OCI-LY7 (cell line): ENCODE measurements at regions not wholly inside any gene's neighbourhood (a gene's known extent, or its start where the extent isn't known, plus 50 kb on each side); places are given as distances from the start of the nearest gene placed in this dataset.

Experiments used
- BruUV-seq: library from RNA; stranded (reverse); fragments of 400-500 nt; replicated peaks from 2 replicates; lab custom pipeline; 2021; lab: Mats Ljungman, UMichigan
- CTCF ChIA-PET: fragments of 300-600 bp; sonication (Branson Sonifier 250); formaldehyde crosslinking; loops from one replicate; lab custom pipeline; 2022; ENCODE audit warnings: antibody characterized with exemption; ENCODE audit not compliant: unreplicated experiment; lab: Charles Lee
- POLR2A ChIA-PET: fragments of 300-600 bp; sonication (Branson Sonifier 250); formaldehyde crosslinking; loops from one replicate; lab custom pipeline; 2022; ENCODE audit warnings: antibody characterized with exemption; lab: Charles Lee
- DNase-seq: peaks from one replicate; pipeline ENCODE4 v3.0.0-alpha.2; 2015; ENCODE audit warnings: low spot score
- H2AFZ ChIP-seq: fragments of 200-600 bp; sonication (generic), shearing (Covaris generic); 2 replicates; pipeline ENCODE4 v1.6.1; 2014; ENCODE audit warnings: mild to moderate bottlenecking, antibody characterized with exemption, low read length, moderate library complexity
- H3K27ac ChIP-seq: fragments of 200-600 bp; sonication (generic); 2 replicates; pipeline ENCODE4 v1.5.1; 2014; ENCODE audit warnings: mixed run types, low read depth, mild to moderate bottlenecking, moderate library complexity, low read length, inconsistent platforms; ENCODE audit not compliant: poor library complexity, severe bottlenecking
- H3K36me3 ChIP-seq: fragments of 200-600 bp; sonication (generic); 2 replicates; pipeline ENCODE4 v1.6.1; 2014; ENCODE audit warnings: mild to moderate bottlenecking, antibody characterized with exemption, low read length, moderate library complexity, mixed read lengths; ENCODE audit not compliant: insufficient read depth
- H3K4me1 ChIP-seq: fragments of 200-600 bp; sonication (generic); 2 replicates; pipeline ENCODE4 v1.5.1; 2014; ENCODE audit warnings: mild to moderate bottlenecking, low read length; ENCODE audit not compliant: insufficient read depth, poor library complexity, severe bottlenecking
- H3K4me2 ChIP-seq: fragments of 200-600 bp; sonication (generic); 2 replicates; pipeline ENCODE4 v1.6.1; 2014; ENCODE audit warnings: mild to moderate bottlenecking, low read length
- H3K4me3 ChIP-seq: fragments of 200-600 bp; sonication (generic); 2 replicates; pipeline ENCODE4 v1.5.1; 2014; ENCODE audit warnings: mild to moderate bottlenecking, low read depth, low read length; ENCODE audit not compliant: poor library complexity, severe bottlenecking
- H3K79me2 ChIP-seq: fragments of 200-600 bp; sonication (generic); 2 replicates; pipeline ENCODE4 v1.6.1; 2016; ENCODE audit warnings: low read depth, mild to moderate bottlenecking, low read length, moderate library complexity, mixed read lengths; ENCODE audit not compliant: insufficient read depth
- H3K9me2 ChIP-seq: fragments of 200-600 bp; sonication (generic); 2 replicates; pipeline ENCODE4 v1.6.1; 2016; ENCODE audit warnings: mild to moderate bottlenecking, low read length, mixed read lengths; ENCODE audit not compliant: insufficient read depth
- H3K9me3 ChIP-seq: fragments of 200-600 bp; sonication (generic); 2 replicates; pipeline ENCODE4 v1.6.1; 2014; ENCODE audit warnings: mild to moderate bottlenecking, mixed run types, low read length, mixed read lengths
- H4K20me1 ChIP-seq: fragments of 200-600 bp; sonication (generic); 2 replicates; pipeline ENCODE4 v1.6.1; 2014; ENCODE audit warnings: mild to moderate bottlenecking, antibody characterized with exemption, low read length, moderate library complexity, mixed read lengths; ENCODE audit not compliant: insufficient read depth
- EZH2phosphoT487 ChIP-seq: fragments of 200-600 bp; sonication (generic); IDR thresholded peaks from 2 replicates; pipeline ENCODE4 v1.6.1; 2018; ENCODE audit warnings: low read depth, borderline replicate concordance, mild to moderate bottlenecking, mixed run types, antibody characterized with exemption, low read length, moderate library complexity, mixed read lengths
- intact Hi-C: fragments of 100-400 bp; cut with micrococcal nuclease; formaldehyde crosslinking; loops from one replicate; pipeline ENCODE4 v1.10.0; 2022; ENCODE audit not compliant: unreplicated experiment
- TF ChIP-seq, protein P1 (sequence below): fragments of 200-600 bp; sonication (generic); conservative IDR thresholded peaks from 2 replicates; pipeline ENCODE4 v1.5.1; 2014; ENCODE audit warnings: mild to moderate bottlenecking, antibody characterized with exemption, low read length, moderate library complexity, mixed read lengths

DNA sequence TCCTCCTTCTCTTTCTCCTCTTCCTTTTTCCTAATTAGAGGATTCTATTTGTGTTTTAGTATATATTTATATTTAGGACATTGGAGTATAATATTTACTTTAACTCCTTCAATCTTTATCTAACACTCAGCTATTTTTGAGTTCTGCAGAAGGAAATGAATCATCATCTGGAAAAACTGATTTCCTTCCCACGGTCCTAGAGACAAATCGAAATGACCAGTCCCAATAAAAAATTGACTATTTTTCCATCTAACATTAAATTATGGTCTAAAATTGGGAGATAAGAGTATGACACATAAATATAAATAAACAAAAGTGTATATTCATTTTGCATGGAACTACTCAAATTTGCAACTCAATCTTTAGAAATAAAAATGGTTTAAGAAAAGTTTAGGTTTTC is 167.4 kb downstream of the TMTC3 start:
- no TSS peak for BruUV-seq
- H2AFZ ChIP-seq: no peak overlapping the region
- intact Hi-C loops: no loop called here
- ChIA-PET POLR2A (interaction anchor here (0.6 kb wide), 1 partner anchor 1302 kb away, joined by 3 read pairs; no protein-coding TSS in a partner anchor), CTCF (no interaction called here)
- H3K9me2 ChIP-seq: no peaks in the 10 kb centered on the region
- no peaks in the 10 kb centered on the region for H3K9me3 ChIP-seq
- TF ChIP-seq EZH2phosphoT487: no peak
- TF ChIP-seq, protein P1, sequence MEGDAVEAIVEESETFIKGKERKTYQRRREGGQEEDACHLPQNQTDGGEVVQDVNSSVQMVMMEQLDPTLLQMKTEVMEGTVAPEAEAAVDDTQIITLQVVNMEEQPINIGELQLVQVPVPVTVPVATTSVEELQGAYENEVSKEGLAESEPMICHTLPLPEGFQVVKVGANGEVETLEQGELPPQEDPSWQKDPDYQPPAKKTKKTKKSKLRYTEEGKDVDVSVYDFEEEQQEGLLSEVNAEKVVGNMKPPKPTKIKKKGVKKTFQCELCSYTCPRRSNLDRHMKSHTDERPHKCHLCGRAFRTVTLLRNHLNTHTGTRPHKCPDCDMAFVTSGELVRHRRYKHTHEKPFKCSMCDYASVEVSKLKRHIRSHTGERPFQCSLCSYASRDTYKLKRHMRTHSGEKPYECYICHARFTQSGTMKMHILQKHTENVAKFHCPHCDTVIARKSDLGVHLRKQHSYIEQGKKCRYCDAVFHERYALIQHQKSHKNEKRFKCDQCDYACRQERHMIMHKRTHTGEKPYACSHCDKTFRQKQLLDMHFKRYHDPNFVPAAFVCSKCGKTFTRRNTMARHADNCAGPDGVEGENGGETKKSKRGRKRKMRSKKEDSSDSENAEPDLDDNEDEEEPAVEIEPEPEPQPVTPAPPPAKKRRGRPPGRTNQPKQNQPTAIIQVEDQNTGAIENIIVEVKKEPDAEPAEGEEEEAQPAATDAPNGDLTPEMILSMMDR: no peak
- no peak for DNase-seq
- no peaks in the 10 kb centered on the region for H3K79me2 ChIP-seq
- no peak overlapping the region for H3K4me2 ChIP-seq
- no peaks in the 10 kb centered on the region for H4K20me1 ChIP-seq
- no peaks in the 10 kb centered on the region for H3K4me1 ChIP-seq
- no peak overlapping the region for H3K4me3 ChIP-seq
- H3K27ac ChIP-seq: no peak overlapping the region
- H3K36me3 ChIP-seq: no peaks in the 10 kb centered on the region

DNA sequence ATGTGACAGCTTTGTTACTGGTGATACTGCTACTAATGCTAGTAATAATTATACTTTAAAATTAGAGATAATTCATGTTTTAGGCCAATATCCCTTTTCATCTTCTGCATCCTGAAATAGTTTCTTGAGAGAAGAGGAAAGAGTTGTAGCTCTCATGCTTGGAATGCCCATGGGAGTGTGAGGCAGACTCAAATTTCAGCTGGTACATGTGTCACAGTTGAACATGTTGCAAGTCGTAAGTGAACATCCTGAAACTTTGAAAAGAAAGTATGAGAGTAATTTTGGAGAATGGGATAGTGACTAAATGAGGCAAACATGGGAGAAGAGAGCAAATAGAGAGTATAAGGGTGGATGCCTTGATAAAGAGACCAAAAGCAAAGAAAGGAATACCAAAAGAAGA is 168.0 kb downstream of the TMTC3 start:
- H3K36me3 ChIP-seq: no peaks in the 10 kb centered on the region
- no peaks in the 10 kb centered on the region for H3K4me1 ChIP-seq
- BruUV-seq: no TSS peak
- TF ChIP-seq, protein P1: no peak
- no peak for TF ChIP-seq EZH2phosphoT487
- ChIA-PET CTCF (no interaction called here), POLR2A (interaction anchor here (0.6 kb wide), 1 partner anchor 1303 kb away, joined by 3 read pairs; no protein-coding TSS in a partner anchor)
- H4K20me1 ChIP-seq: no peaks in the 10 kb centered on the region
- H3K9me2 ChIP-seq: no peaks in the 10 kb centered on the region
- no peak overlapping the region for H3K4me3 ChIP-seq
- intact Hi-C loops: no loop called here
- H3K9me3 ChIP-seq: no peaks in the 10 kb centered on the region
- H3K27ac ChIP-seq: no peak overlapping the region
- H3K79me2 ChIP-seq: no peaks in the 10 kb centered on the region
- H3K4me2 ChIP-seq: no peak overlapping the region
- no peak overlapping the region for H2AFZ ChIP-seq
- DNase-seq: no peak

DNA sequence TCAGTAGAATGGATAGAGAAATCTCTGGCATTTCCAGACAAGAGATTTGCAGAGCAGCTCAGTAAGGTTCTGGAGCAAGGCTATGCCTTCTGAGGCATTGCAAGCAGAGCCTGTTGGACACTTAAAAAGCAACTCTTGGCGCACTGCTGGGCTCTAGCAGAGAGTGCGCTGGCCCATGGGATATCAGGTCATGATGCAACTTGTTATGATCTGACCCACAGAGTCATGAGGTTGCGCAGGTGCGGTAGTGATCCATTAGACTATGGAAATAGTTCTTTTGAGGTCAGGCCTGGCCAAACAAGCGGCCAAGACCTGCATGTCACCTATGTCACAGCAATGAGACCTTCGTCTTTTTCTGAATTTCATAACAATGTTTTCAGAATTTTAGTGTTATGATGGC is 168.6 kb downstream of the TMTC3 start:
- H3K27ac ChIP-seq: no peak overlapping the region
- DNase-seq: no peak
- H3K4me2 ChIP-seq: no peak overlapping the region
- H3K9me3 ChIP-seq: no peaks in the 10 kb centered on the region
- no peaks in the 10 kb centered on the region for H4K20me1 ChIP-seq
- CTCF ChIA-PET: no interaction called here
- H3K36me3 ChIP-seq: no peaks in the 10 kb centered on the region
- no peak overlapping the region for H2AFZ ChIP-seq
- intact Hi-C loops: no loop called here
- no peaks in the 10 kb centered on the region for H3K9me2 ChIP-seq
- TF ChIP-seq, protein P1: no peak
- TF ChIP-seq EZH2phosphoT487: no peak
- no peaks in the 10 kb centered on the region for H3K4me1 ChIP-seq
- no TSS peak for BruUV-seq
- no peaks in the 10 kb centered on the region for H3K79me2 ChIP-seq
- H3K4me3 ChIP-seq: no peak overlapping the region
- POLR2A ChIA-PET: no interaction called here
